Endothelial cell of umbilical vein (primary cell): ENCODE measurements at regions not wholly inside any gene's neighbourhood (a gene's known extent, or its start where the extent isn't known, plus 50 kb on each side); places are given as distances from the start of the nearest gene placed in this dataset.

Experiments
- BruUV-seq: library from RNA; stranded (reverse); fragments of 400-500 nt; replicated peaks from 2 replicates; lab custom pipeline; 2021; lab: Mats Ljungman, UMichigan
- CTCF ChIA-PET: fragments of 300-600, 350-600 bp; sonication (Branson Sonifier 250); formaldehyde crosslinking; loops from one replicate; lab custom pipeline; 2021; ENCODE audit warnings: antibody characterized with exemption, inconsistent platforms; lab: Charles Lee
- POLR2A ChIA-PET: fragments of 300-600, 350-600 bp; sonication (Branson Sonifier 250); formaldehyde crosslinking; loops from one replicate; lab custom pipeline; 2021; ENCODE audit warnings: antibody characterized with exemption, inconsistent platforms; lab: Charles Lee
- DNase-seq: peaks from one replicate; pipeline ENCODE4 v3.0.0-alpha.2; 2011; ENCODE audit warnings: low read depth, low spot score
- FAIRE-seq: peaks from 2 replicates; lab custom pipeline; 2011; peaks lifted over from hg19 to GRCh38; lab: Jason Lieb, UNC
- H2AFZ ChIP-seq: 2 replicates; pipeline ENCODE4 v1.6.0; 2012; ENCODE audit warnings: low read depth, low read length, control low read depth, inconsistent platforms
- H3K27ac ChIP-seq: 2 replicates; pipeline ENCODE4 v1.5.1; 2011; ENCODE audit warnings: low read depth, mild to moderate bottlenecking, control low read depth, low read length, moderate library complexity; ENCODE audit not compliant: insufficient read depth
- H3K27me3 ChIP-seq, 2 experiments: 2 replicates each; pipeline versions ENCODE4 v1.6.0 to v1.6.1; 2011; ENCODE audit warnings: low read length in 2 of 2, mixed read lengths in 1 of 2; ENCODE audit not compliant: control insufficient read depth in 2 of 2, insufficient read depth in 2 of 2
- H3K36me3 ChIP-seq, 2 experiments: 2 replicates in 1 of 2; 3 replicates in 1 of 2; pipeline ENCODE4 v1.5.1; 2011; ENCODE audit warnings: low read length in 2 of 2, mild to moderate bottlenecking in 1 of 2, moderate library complexity in 1 of 2; ENCODE audit not compliant: control insufficient read depth in 2 of 2, insufficient read depth in 2 of 2; ENCODE audit errors: extremely low read depth in 1 of 2
- H3K4me1 ChIP-seq: 3 replicates; pipeline ENCODE4 v1.5.1; 2011; ENCODE audit warnings: mild to moderate bottlenecking, low read length; ENCODE audit not compliant: control insufficient read depth, insufficient read depth; ENCODE audit errors: extremely low read depth
- H3K4me2 ChIP-seq: 2 replicates; pipeline ENCODE4 v1.6.1; 2011; ENCODE audit warnings: low read length, control low read depth, mixed read lengths; ENCODE audit not compliant: insufficient read depth
- H3K4me3 ChIP-seq, 3 experiments: fragments of 200-600 bp in 1 of 3; sonication (generic), shearing (Covaris generic) in 1 of 3; replicated peaks in 1 of 3; 2 replicates each; pipeline ENCODE4 v1.5.1; 2011 to 2016; ENCODE audit warnings: control low read depth in 3 of 3, low read length in 3 of 3, mild to moderate bottlenecking in 2 of 3, inconsistent platforms in 1 of 3, low read depth in 1 of 3, moderate library complexity in 1 of 3; ENCODE audit not compliant: insufficient read depth in 1 of 3
- H3K79me2 ChIP-seq: 2 replicates; pipeline ENCODE4 v1.6.0; 2012; ENCODE audit warnings: low read length, inconsistent platforms; ENCODE audit not compliant: control insufficient read depth, insufficient read depth
- H3K9ac ChIP-seq: replicated peaks from 2 replicates; pipeline ENCODE3; 2011; ENCODE audit warnings: low read length, control low read depth; ENCODE audit not compliant: insufficient read depth; ENCODE audit errors: extremely low read depth
- H3K9me1 ChIP-seq: replicated peaks from 3 replicates; pipeline ENCODE4 v1.6.0; 2011; ENCODE audit warnings: mild to moderate bottlenecking, low read length; ENCODE audit not compliant: control insufficient read depth, insufficient read depth; ENCODE audit errors: extremely low read depth
- H3K9me3 ChIP-seq: replicated peaks from 2 replicates; pipeline ENCODE4 v1.5.1; 2012; ENCODE audit warnings: low read length, inconsistent platforms; ENCODE audit not compliant: control insufficient read depth, insufficient read depth
- H4K20me1 ChIP-seq: replicated peaks from 2 replicates; pipeline ENCODE3; 2011; ENCODE audit warnings: mild to moderate bottlenecking, low read length; ENCODE audit not compliant: control insufficient read depth, insufficient read depth; ENCODE audit errors: extremely low read depth
- EZH2 ChIP-seq: IDR thresholded peaks from 2 replicates; pipeline ENCODE4 v1.6.1; 2012; ENCODE audit warnings: borderline replicate concordance, low read depth, mild to moderate bottlenecking, moderate library complexity, low read length, inconsistent platforms; ENCODE audit not compliant: severe bottlenecking
- FOS ChIP-seq: IDR thresholded peaks from 2 replicates; pipeline ENCODE4 v1.6.1; 2011; ENCODE audit warnings: mild to moderate bottlenecking, low read length, moderate library complexity, borderline replicate concordance; ENCODE audit not compliant: insufficient read depth
- GATA2 ChIP-seq: IDR thresholded peaks from 2 replicates; pipeline ENCODE4 v1.7.0; 2011; ENCODE audit warnings: low read depth, mild to moderate bottlenecking, moderate library complexity, mixed read lengths, low read length; ENCODE audit not compliant: insufficient read length, insufficient read depth
- JUN ChIP-seq: IDR thresholded peaks from 2 replicates; pipeline ENCODE4 v1.6.1; 2011; ENCODE audit warnings: borderline replicate concordance, low read depth; ENCODE audit not compliant: insufficient read length, insufficient read depth
- MYC ChIP-seq: IDR thresholded peaks from one replicate; pipeline ENCODE4 v1.6.1; 2011; ENCODE audit warnings: mild to moderate bottlenecking, low read depth, low read length
- POLR2A ChIP-seq: IDR thresholded peaks from 2 replicates; pipeline ENCODE4 v1.6.1; 2012; ENCODE audit warnings: low read depth, mild to moderate bottlenecking, control low read depth, low read length
- POLR2AphosphoS5 ChIP-seq: IDR thresholded peaks from 2 replicates; pipeline ENCODE4 v1.6.1; 2012; ENCODE audit warnings: low read depth, mild to moderate bottlenecking, control low read depth, low read length, moderate library complexity; ENCODE audit not compliant: insufficient read depth
- dilution Hi-C: fragments of 300-500 bp; cut with MboI; formaldehyde crosslinking; loops from one replicate; pipeline ENCODE4 v1.15.0; 2019; ENCODE audit warnings: low sequenced_read_pairs; ENCODE audit not compliant: extremely low pct_ligation_motif_present
- intact Hi-C: fragments of 100-400 bp; cut with micrococcal nuclease; formaldehyde crosslinking; loops from one replicate; pipeline ENCODE4 v1.10.0; 2022
- TF ChIP-seq, protein P1 (sequence below), 2 donors: IDR thresholded peaks; 1 replicate in 1 of 2; 2 replicates in 1 of 2; pipeline ENCODE4 v1.5.1; 2011; ENCODE audit warnings: low read length in 2 of 2, mild to moderate bottlenecking in 2 of 2, moderate library complexity in 2 of 2, control low read depth in 1 of 2, inconsistent platforms in 1 of 2, low read depth in 1 of 2; ENCODE audit not compliant: insufficient read depth in 1 of 2; ENCODE audit errors: extremely low read depth in 1 of 2
- TF ChIP-seq, protein P2 (sequence below): IDR thresholded peaks from 2 replicates; pipeline ENCODE4 v1.6.1; 2011; ENCODE audit not compliant: insufficient read depth, insufficient read length

DNA sequence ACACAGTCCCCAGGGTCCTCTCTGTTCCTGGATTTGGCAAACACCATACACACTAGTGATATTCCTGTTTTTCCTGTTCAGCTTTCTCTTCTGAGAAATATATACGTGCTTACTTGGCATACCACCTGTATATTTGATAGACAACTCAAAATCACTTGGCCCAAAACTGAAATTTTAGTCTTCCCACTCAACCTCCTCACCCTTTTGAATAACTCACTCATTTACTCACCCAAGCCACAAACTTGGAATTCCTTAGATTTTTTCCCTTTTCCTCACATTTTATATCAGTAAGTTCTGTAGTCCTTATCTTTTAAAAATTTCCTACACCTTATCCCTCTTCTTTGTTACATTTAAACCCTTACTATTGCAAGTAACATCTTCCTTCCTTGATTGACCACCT is 143.4 kb downstream of the PPP1R3A start:
- no peaks in the 10 kb centered on the region for H3K36me3 ChIP-seq
- no peaks in the 10 kb centered on the region for H4K20me1 ChIP-seq
- FAIRE-seq: no peak
- intact Hi-C loops: no loop called here
- no peak overlapping the region for H2AFZ ChIP-seq
- no peak overlapping the region for H3K4me2 ChIP-seq
- H3K9ac ChIP-seq: no peak overlapping the region
- no peak overlapping the region for H3K27ac ChIP-seq
- TF ChIP-seq, protein P1, sequence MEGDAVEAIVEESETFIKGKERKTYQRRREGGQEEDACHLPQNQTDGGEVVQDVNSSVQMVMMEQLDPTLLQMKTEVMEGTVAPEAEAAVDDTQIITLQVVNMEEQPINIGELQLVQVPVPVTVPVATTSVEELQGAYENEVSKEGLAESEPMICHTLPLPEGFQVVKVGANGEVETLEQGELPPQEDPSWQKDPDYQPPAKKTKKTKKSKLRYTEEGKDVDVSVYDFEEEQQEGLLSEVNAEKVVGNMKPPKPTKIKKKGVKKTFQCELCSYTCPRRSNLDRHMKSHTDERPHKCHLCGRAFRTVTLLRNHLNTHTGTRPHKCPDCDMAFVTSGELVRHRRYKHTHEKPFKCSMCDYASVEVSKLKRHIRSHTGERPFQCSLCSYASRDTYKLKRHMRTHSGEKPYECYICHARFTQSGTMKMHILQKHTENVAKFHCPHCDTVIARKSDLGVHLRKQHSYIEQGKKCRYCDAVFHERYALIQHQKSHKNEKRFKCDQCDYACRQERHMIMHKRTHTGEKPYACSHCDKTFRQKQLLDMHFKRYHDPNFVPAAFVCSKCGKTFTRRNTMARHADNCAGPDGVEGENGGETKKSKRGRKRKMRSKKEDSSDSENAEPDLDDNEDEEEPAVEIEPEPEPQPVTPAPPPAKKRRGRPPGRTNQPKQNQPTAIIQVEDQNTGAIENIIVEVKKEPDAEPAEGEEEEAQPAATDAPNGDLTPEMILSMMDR (IDR thresholded peaks at IDR 0.05; ENCODE audit: extremely low read depth in 1 of 2, insufficient read depth in 1 of 2, low read depth in 1 of 2, low read length in 2 of 2): no peak
- TF ChIP-seq, protein P2, sequence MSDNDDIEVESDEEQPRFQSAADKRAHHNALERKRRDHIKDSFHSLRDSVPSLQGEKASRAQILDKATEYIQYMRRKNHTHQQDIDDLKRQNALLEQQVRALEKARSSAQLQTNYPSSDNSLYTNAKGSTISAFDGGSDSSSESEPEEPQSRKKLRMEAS: no peak
- TF ChIP-seq POLR2AphosphoS5: no peak
- TF ChIP-seq JUN: no peak
- TF ChIP-seq MYC: no peak
- TF ChIP-seq POLR2A: no peak
- no peak for TF ChIP-seq EZH2
- TF ChIP-seq GATA2: no peak
- TF ChIP-seq FOS: no peak
- H3K9me3 ChIP-seq: no peaks in the 10 kb centered on the region
- no peaks in the 10 kb centered on the region for H3K27me3 ChIP-seq
- no peaks in the 10 kb centered on the region for H3K4me1 ChIP-seq
- ChIA-PET POLR2A (no interaction called here), CTCF (interaction anchor here (1.0 to 2.2 kb wide), 9 partner anchors 11 to 306 kb away, joined by 3 to 18 read pairs (median 6); no protein-coding TSS in a partner anchor)
- no peak overlapping the region for H3K4me3 ChIP-seq
- no peak for DNase-seq
- BruUV-seq: no TSS peak
- H3K79me2 ChIP-seq: no peaks in the 10 kb centered on the region
- dilution Hi-C loops: no loop called here
- no peaks in the 10 kb centered on the region for H3K9me1 ChIP-seq
